Mesendoderm (in vitro differentiated cells): ENCODE measurements at regions not wholly inside any gene's neighbourhood (a gene's known extent, or its start where the extent isn't known, plus 50 kb on each side); places are given as distances from the start of the nearest gene placed in this dataset.
A peak's percentile ranks its signal among the peaks of the same experiment; 100 is the strongest.

ENCODE experiments used
- DNase-seq: peaks from one replicate; pipeline ENCODE4 v3.0.0; 2013
- H2AK5ac ChIP-seq: 2 replicates; pipeline ENCODE4 v1.6.1; 2013; ENCODE audit warnings: low read length, inconsistent platforms
- H2BK120ac ChIP-seq: 2 replicates; pipeline ENCODE4 v1.6.1; 2013; ENCODE audit warnings: low read depth, mild to moderate bottlenecking, low read length, moderate library complexity, mixed read lengths
- H2BK15ac ChIP-seq: replicated peaks from 2 replicates; pipeline ENCODE4 v1.6.1; 2013; ENCODE audit warnings: low read depth, mild to moderate bottlenecking, moderate library complexity
- H2BK5ac ChIP-seq: 2 replicates; pipeline ENCODE4 v1.6.1; 2013; ENCODE audit warnings: low read length, inconsistent platforms
- H3K18ac ChIP-seq: 2 replicates; pipeline ENCODE4 v1.6.1; 2013; ENCODE audit warnings: mild to moderate bottlenecking, low read length, mixed read lengths
- H3K23ac ChIP-seq: one replicate; pipeline ENCODE4 v1.6.1; 2013; ENCODE audit warnings: low read length
- H3K27ac ChIP-seq: 2 replicates; pipeline ENCODE4 v1.5.1; 2013; ENCODE audit warnings: low read depth, mild to moderate bottlenecking, inconsistent platforms, low read length, moderate library complexity
- H3K27me3 ChIP-seq: 2 replicates; pipeline ENCODE4 v1.6.1; 2013; ENCODE audit warnings: low read length, control low read depth, mild to moderate bottlenecking, inconsistent platforms; ENCODE audit not compliant: insufficient read depth, poor library complexity
- H3K36me3 ChIP-seq: 2 replicates; pipeline ENCODE4 v1.6.1; 2013; ENCODE audit warnings: low read length, inconsistent platforms; ENCODE audit not compliant: control insufficient read depth, insufficient read depth
- H3K4ac ChIP-seq: one replicate; pipeline ENCODE4 v1.6.1; 2013; ENCODE audit warnings: low read depth, mild to moderate bottlenecking, low read length, moderate library complexity
- H3K4me1 ChIP-seq: 2 replicates; pipeline ENCODE4 v1.6.1; 2013; ENCODE audit warnings: low read depth, low read length, inconsistent platforms; ENCODE audit not compliant: control insufficient read depth
- H3K4me2 ChIP-seq: 2 replicates; pipeline ENCODE4 v1.6.1; 2013; ENCODE audit warnings: low read length
- H3K4me3 ChIP-seq: 2 replicates; pipeline ENCODE4 v1.5.1; 2013; ENCODE audit warnings: mild to moderate bottlenecking, low read length
- H3K56ac ChIP-seq: one replicate; pipeline ENCODE4 v1.6.1; 2013; ENCODE audit warnings: low read length
- H3K79me1 ChIP-seq: 2 replicates; pipeline ENCODE4 v1.6.1; 2013; ENCODE audit warnings: low read length, inconsistent platforms
- H3K79me2 ChIP-seq: 2 replicates; pipeline ENCODE4 v1.6.1; 2013; ENCODE audit warnings: mild to moderate bottlenecking, low read length; ENCODE audit not compliant: control insufficient read depth, insufficient read depth
- H3K9ac ChIP-seq: 2 replicates; pipeline ENCODE4 v1.6.1; 2013; ENCODE audit warnings: low read length, inconsistent platforms
- H4K5ac ChIP-seq: one replicate; pipeline ENCODE4 v1.6.1; 2013; ENCODE audit warnings: low read length
- H4K8ac ChIP-seq: one replicate; pipeline ENCODE4 v1.6.1; 2013; ENCODE audit warnings: low read depth, mild to moderate bottlenecking, control low read depth, low read length, moderate library complexity
- WGBS: extraction: QIAGEN DNeasy Blood & Tissue Kit; methylation state at CpG from one replicate; pipeline ENCODE4 v1.1.7; 2013; ENCODE audit warnings: low lambda C conversion rate, missing lambda C conversion rate; ENCODE audit not compliant: insufficient coverage; ENCODE audit errors: extremely low coverage; 5-methylcytosine and 5-hydroxymethylcytosine counted together

DNA sequence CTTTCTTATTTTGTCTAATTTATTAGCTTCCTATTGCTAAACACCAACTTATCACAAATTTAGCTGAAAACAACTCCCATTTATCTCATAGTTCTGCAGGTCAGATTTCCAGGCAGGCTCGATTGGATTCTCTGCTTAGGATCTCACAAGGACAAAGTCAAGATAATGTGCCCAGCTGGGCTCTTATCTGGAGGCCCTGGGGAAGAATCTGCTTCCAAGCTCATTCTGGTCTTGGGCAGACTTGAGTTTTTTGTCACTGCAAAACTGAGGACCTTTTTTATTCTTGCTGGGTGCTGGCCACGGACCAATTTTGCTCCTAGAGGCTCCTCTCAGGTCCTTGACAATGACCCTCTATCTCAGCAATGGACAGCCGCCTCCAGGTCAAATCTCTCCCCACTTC, 215.5 kb downstream of the TRIB2 start:
- no peak overlapping the region for H3K4me3 ChIP-seq
- H3K9ac ChIP-seq = no peak overlapping the region
- no peak overlapping the region for H3K56ac ChIP-seq
- H4K8ac ChIP-seq = no peak overlapping the region
- H3K79me2 ChIP-seq = no peaks in the 10 kb centered on the region
- H3K4me2 ChIP-seq = no peak overlapping the region
- no peak overlapping the region for H4K5ac ChIP-seq
- H3K23ac ChIP-seq = no peak overlapping the region
- H3K4ac ChIP-seq = no peak overlapping the region
- H3K36me3 ChIP-seq = no peaks in the 10 kb centered on the region
- H3K27me3 ChIP-seq = no peaks in the 10 kb centered on the region
- no peak overlapping the region for H2AK5ac ChIP-seq
- no peak overlapping the region for H2BK120ac ChIP-seq
- no peaks in the 10 kb centered on the region for H3K4me1 ChIP-seq
- no peak overlapping the region for H2BK5ac ChIP-seq
- H3K18ac ChIP-seq = no peak overlapping the region
- H3K79me1 ChIP-seq = no peaks in the 10 kb centered on the region
- WGBS = no CpG with 5 or more reads among the region's 3 CpGs
- H2BK15ac ChIP-seq = no peak overlapping the region
- DNase-seq = peak; percentile 87
- H3K27ac ChIP-seq = no peak overlapping the region

DNA sequence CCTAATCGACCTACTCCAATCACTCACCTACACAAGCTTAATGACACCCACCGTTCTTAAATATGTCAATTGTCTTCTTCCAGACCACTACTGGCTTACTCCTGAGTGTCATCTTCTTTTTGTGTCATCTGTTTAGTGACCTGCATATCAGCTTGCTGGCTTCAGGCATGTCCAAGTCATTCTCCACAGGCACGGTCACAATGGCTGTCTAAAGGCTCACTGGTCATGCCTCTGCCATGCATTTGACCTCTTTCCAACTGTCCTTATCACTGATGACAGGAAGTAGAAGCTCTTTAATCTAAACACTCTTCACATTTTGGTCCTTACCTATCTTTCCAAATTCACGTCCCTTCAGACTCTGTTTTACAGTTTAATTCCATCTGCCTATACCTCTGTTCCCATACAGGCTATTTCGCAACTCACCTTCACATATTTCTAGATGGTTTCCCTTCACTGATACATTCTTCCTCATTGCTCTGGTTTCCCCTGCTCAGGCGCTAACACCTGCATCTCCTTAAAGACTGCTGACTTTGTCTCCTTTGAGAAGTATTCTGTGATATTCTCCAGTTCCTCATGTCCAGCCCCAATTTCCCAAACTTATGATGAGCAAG, 217.5 kb downstream of the TRIB2 start:
- Histone ChIP-seq H3K23ac (no peak overlapping the region), H3K18ac (no peak overlapping the region), H3K56ac (no peak overlapping the region), H4K8ac (no peak overlapping the region), H3K4me3 (no peak overlapping the region), H2AK5ac (no peak overlapping the region), H2BK15ac (no peak overlapping the region), H3K36me3 (no peaks in the 10 kb centered on the region), H2BK120ac (no peak overlapping the region), H2BK5ac (no peak overlapping the region), H3K27ac (no peak overlapping the region), H3K4me1 (no peaks in the 10 kb centered on the region), H4K5ac (no peak overlapping the region), H3K9ac (no peak overlapping the region), H3K4me2 (no peak overlapping the region), H3K79me2 (no peaks in the 10 kb centered on the region), H3K4ac (peak overlapping the region; percentile 2), H3K27me3 (no peaks in the 10 kb centered on the region), H3K79me1 (no peaks in the 10 kb centered on the region)
- DNase-seq = peak; percentile 53
- WGBS = no CpG with 5 or more reads among the region's 6 CpGs

DNA sequence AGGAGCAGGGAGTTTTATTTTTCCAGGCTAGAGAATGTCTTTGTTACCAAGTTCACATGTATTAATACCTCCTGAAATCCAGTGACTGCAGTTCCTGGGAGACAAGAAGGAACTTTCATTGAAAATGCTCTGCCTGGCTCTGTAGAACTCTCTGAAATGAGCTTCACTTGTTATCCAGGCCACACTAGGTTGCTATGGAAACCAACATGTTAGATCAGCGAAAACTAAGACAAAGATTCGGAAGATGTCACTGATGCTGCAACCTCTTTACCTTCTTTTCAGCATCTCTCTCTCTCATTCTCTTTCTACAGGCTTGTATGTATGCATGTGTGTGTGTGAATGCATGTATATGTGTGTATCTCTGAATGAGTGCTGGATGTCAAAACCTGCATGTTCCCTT, 218.5 kb downstream of the TRIB2 start:
- Histone ChIP-seq H3K4me3 (no peak overlapping the region), H3K56ac (no peak overlapping the region), H3K27me3 (no peaks in the 10 kb centered on the region), H3K23ac (no peak overlapping the region), H3K18ac (no peak overlapping the region), H3K4me1 (no peaks in the 10 kb centered on the region), H2AK5ac (no peak overlapping the region), H3K79me1 (no peaks in the 10 kb centered on the region), H3K27ac (no peak overlapping the region), H2BK120ac (no peak overlapping the region), H3K9ac (no peak overlapping the region), H3K36me3 (no peaks in the 10 kb centered on the region), H3K79me2 (no peaks in the 10 kb centered on the region), H4K5ac (no peak overlapping the region), H4K8ac (no peak overlapping the region), H2BK5ac (no peak overlapping the region), H3K4ac (no peak overlapping the region), H2BK15ac (no peak overlapping the region), H3K4me2 (no peak overlapping the region)
- DNase-seq = peak; percentile 67
- no CpG with 5 or more reads among the region's 2 CpGs for WGBS

DNA sequence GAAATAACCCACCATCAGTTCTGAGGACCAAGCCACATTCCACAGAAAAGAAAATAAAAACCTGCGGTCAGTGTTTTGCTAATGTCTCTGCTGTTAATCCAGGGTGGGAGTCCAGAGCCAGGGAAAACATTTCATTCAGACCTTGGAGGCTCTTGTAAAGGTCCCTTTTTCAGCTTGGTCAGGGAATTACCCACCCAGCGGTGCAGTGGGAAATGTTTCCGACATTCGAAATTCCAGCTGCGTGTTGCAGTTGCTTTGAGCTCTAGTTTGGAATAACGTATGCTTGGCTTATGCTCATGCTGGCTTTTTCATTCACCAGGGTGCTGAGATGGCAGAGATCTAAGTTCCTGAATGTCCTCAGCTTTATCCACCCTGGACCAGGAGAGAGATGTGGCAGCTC, 219.1 kb downstream of the TRIB2 start:
- DNase-seq = no peak
- WGBS = no CpG with 5 or more reads among the region's 6 CpGs

DNA sequence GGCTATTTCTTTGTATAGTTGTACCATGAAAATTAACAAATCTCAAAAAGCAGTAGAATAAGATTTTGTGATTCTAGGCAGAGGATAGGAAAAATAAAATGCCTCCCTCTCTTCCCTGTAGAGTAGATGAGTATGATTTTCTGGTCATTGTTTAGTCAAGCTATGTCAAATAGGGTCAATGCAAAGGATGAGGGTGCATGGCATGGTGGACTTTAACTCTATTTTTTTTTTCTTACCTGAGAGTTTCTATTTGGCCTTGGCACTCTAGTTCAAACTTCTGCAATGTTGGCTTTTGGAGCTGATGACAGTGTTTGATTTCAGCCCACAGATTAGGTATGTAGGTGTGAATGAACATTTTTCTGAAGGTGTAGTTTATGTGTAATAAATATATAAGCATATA, 224.5 kb downstream of the TRIB2 start:
- Histone ChIP-seq H3K56ac (no peak overlapping the region), H3K4me2 (no peak overlapping the region), H3K4me3 (no peak overlapping the region), H2BK15ac (no peak overlapping the region), H3K4me1 (no peaks in the 10 kb centered on the region), H4K5ac (no peak overlapping the region), H3K9ac (no peak overlapping the region), H3K23ac (no peak overlapping the region), H3K79me1 (no peaks in the 10 kb centered on the region), H2AK5ac (no peak overlapping the region), H3K27ac (no peak overlapping the region), H3K18ac (no peak overlapping the region), H3K4ac (no peak overlapping the region), H3K36me3 (no peaks in the 10 kb centered on the region), H4K8ac (no peak overlapping the region), H2BK5ac (no peak overlapping the region), H3K79me2 (no peaks in the 10 kb centered on the region), H2BK120ac (no peak overlapping the region), H3K27me3 (no peaks in the 10 kb centered on the region)
- no peak for DNase-seq

More for the DNA sequence above, 219.1 kb downstream of the TRIB2 start:
- Histone ChIP-seq H3K9ac (no peak overlapping the region), H3K4me1 (no peaks in the 10 kb centered on the region), H2BK5ac (no peak overlapping the region), H3K4me2 (no peak overlapping the region), H3K79me1 (no peaks in the 10 kb centered on the region), H3K36me3 (no peaks in the 10 kb centered on the region), H2BK15ac (no peak overlapping the region), H4K5ac (no peak overlapping the region), H2AK5ac (no peak overlapping the region), H3K27ac (no peak overlapping the region), H3K4me3 (no peak overlapping the region), H3K23ac (no peak overlapping the region), H3K27me3 (no peaks in the 10 kb centered on the region), H3K4ac (no peak overlapping the region), H3K56ac (no peak overlapping the region), H2BK120ac (no peak overlapping the region), H3K79me2 (no peaks in the 10 kb centered on the region), H3K18ac (no peak overlapping the region), H4K8ac (no peak overlapping the region)

DNA sequence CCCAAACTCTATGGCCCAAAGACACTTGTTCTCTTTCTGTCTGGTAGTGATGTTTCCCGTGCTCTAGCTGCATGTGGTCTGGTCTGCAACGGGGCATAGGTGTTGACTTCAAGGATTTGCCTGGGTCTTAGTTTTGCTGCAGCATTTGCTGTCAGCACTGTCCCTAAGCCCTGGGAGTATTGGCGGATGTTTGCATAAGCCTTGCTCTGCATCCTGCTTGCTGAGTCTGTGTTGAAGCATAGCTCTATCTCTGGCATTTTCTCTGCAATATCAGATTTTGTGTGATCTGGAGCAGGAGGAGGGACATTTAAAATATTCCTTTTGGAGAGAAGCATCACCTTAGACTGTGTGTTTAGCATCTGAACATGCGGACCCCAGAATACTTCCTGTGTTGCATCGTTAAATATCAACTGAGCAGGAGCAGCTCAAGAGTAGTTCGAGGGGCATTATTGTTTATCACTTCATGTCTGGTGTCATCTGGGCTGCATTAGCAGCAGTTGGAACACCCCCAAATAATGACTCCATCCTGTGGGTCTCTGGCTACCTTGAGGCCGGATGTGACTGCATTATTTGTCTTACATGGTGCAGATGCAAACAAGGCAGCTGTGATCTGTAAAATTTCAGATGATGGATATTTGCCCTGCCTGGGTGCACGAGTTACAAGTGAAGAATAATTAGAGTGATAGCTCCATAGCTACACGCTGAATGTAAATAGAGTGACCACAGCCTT, 231.7 kb downstream of the TRIB2 start:
- Histone ChIP-seq H3K4me3 (no peak overlapping the region), H2BK15ac (no peak overlapping the region), H3K23ac (no peak overlapping the region), H2BK5ac (no peak overlapping the region), H4K8ac (no peak overlapping the region), H2BK120ac (no peak overlapping the region), H3K4ac (no peak overlapping the region), H3K4me1 (no peaks in the 10 kb centered on the region), H3K27ac (no peak overlapping the region), H3K9ac (no peak overlapping the region), H4K5ac (no peak overlapping the region), H3K79me1 (no peaks in the 10 kb centered on the region), H3K56ac (no peak overlapping the region), H3K27me3 (no peaks in the 10 kb centered on the region), H3K18ac (no peak overlapping the region), H3K36me3 (no peaks in the 10 kb centered on the region), H3K4me2 (no peak overlapping the region), H2AK5ac (no peak overlapping the region), H3K79me2 (no peaks in the 10 kb centered on the region)
- no CpG with 5 or more reads among the region's 9 CpGs for WGBS
- DNase-seq = peak; percentile 19
